T-cell (primary cell): ENCODE measurements at regions not wholly inside any gene's neighbourhood (a gene's known extent, or its start where the extent isn't known, plus 50 kb on each side); places are given as distances from the start of the nearest gene placed in this dataset.
A peak's percentile ranks its signal among the peaks of the same experiment; 100 is the strongest.

Experiments used
- ATAC-seq, 4 experiments: fragments of 200-7000 bp in 3 of 4; fragments of 150-1000 bp in 1 of 4; cut with Tn5 transposase; replicated peaks in 1 of 4; 1 replicate in 3 of 4; 2 replicates in 1 of 4; pipeline ENCODE4 v1.10.0; 2021; ENCODE audit warnings: moderate library complexity in 3 of 4, mild to moderate bottlenecking in 2 of 4, moderate number of reproducible peaks in 1 of 4
- CTCF ChIA-PET, 2 donors: fragments of 300-600 bp; sonication (Branson Sonifier 250); formaldehyde crosslinking; loops; one replicate each; lab custom pipeline; 2022; ENCODE audit warnings: antibody characterized with exemption in 2 of 2; lab: Charles Lee
- POLR2A ChIA-PET, 2 donors: fragments of 300-600 bp; sonication (Branson Sonifier 250); formaldehyde crosslinking; loops; one replicate each; lab custom pipeline; 2022; ENCODE audit warnings: antibody characterized with exemption in 2 of 2; lab: Charles Lee
- DNase-seq, 35 experiments: peaks; one replicate each; pipeline versions ENCODE4 v3.0.0 to v3.0.0-alpha.2; 2013 to 2023
- H3K27ac ChIP-seq: one replicate; pipeline ENCODE4 v1.5.1; 2013; ENCODE audit warnings: low read length
- H3K27me3 ChIP-seq, 2 experiments: replicated peaks in 1 of 2; 1 replicate in 1 of 2; 2 replicates in 1 of 2; pipeline versions ENCODE4 v1.6.1 to v1.7.0; 2013; ENCODE audit warnings: low read length in 1 of 2, mixed read lengths in 1 of 2; ENCODE audit not compliant: control insufficient read depth in 2 of 2, insufficient read depth in 2 of 2; ENCODE audit errors: extremely low read depth in 1 of 2
- H3K36me3 ChIP-seq, 2 donors: 1 replicate in 1 of 2; 2 replicates in 1 of 2; pipeline versions ENCODE4 v1.6.1 to v1.7.0; 2013; ENCODE audit warnings: low read length in 1 of 2; ENCODE audit not compliant: control insufficient read depth in 2 of 2, insufficient read depth in 1 of 2; ENCODE audit errors: extremely low read depth in 1 of 2
- H3K4me1 ChIP-seq, 2 experiments: 1 replicate in 1 of 2; 2 replicates in 1 of 2; pipeline versions ENCODE4 v1.6.1 to v1.7.0; 2013; ENCODE audit warnings: low read length in 2 of 2, mixed read lengths in 1 of 2; ENCODE audit not compliant: insufficient read depth in 2 of 2, control insufficient read depth in 1 of 2; ENCODE audit errors: extremely low read depth in 1 of 2
- H3K4me3 ChIP-seq, 2 donors: 1 replicate in 1 of 2; 2 replicates in 1 of 2; pipeline versions ENCODE4 v1.5.1 to v1.7.0; 2013; ENCODE audit warnings: mild to moderate bottlenecking in 2 of 2, low read length in 1 of 2, moderate library complexity in 1 of 2; ENCODE audit not compliant: control insufficient read depth in 1 of 2; ENCODE audit errors: extremely low read depth in 1 of 2
- H3K9me3 ChIP-seq: 2 replicates; pipeline ENCODE4 v1.7.0; 2013
- H3K27ac Mint-ChIP-seq, 2 donors: one replicate each; pipeline ENCODE4 v1.8.0; 2020 to 2021; ENCODE audit warnings: mild to moderate bottlenecking in 2 of 2, mixed read lengths in 2 of 2
- H3K27me3 Mint-ChIP-seq, 2 donors: one replicate each; pipeline ENCODE4 v1.8.0; 2021 to 2022; ENCODE audit warnings: mixed read lengths in 2 of 2
- H3K36me3 Mint-ChIP-seq: one replicate; pipeline ENCODE4 v1.8.0; 2021; ENCODE audit warnings: mixed read lengths
- H3K4me1 Mint-ChIP-seq, 3 donors: one replicate each; pipeline ENCODE4 v1.8.0; 2020 to 2022; ENCODE audit warnings: mixed read lengths in 3 of 3, mild to moderate bottlenecking in 1 of 3
- H3K4me3 Mint-ChIP-seq, 3 donors: one replicate each; pipeline ENCODE4 v1.8.0; 2020 to 2022; ENCODE audit warnings: mild to moderate bottlenecking in 3 of 3, mixed read lengths in 3 of 3, moderate library complexity in 3 of 3
- H3K9me3 Mint-ChIP-seq, 3 donors: one replicate each; pipeline ENCODE4 v1.8.0; 2020 to 2022; ENCODE audit warnings: mixed read lengths in 3 of 3
- WGBS: methylation state at CpG from one replicate; pipeline ENCODE4 v1.1.5; 2013; ENCODE audit warnings: missing lambda C conversion rate; ENCODE audit not compliant: insufficient coverage; 5-methylcytosine and 5-hydroxymethylcytosine counted together

- H3K4me1 ChIP-seq, result no peaks in the 10 kb centered on the region
- peaks cover 0 to 5% of the 10 kb centered on the region in 2 experiments for H3K27me3 ChIP-seq
- no peaks in the 10 kb centered on the region for H3K9me3 ChIP-seq
- ChIA-PET POLR2A (interaction anchor here in 1 of 2 donors (0.7 kb wide), 1 partner anchor 123 kb away, joined by 4 read pairs; no protein-coding TSS in a partner anchor), CTCF (interaction anchor here (0.6 to 0.7 kb wide), 4 partner anchors 20 to 1109 kb away, joined by 3 to 5 read pairs (median 4); no protein-coding TSS in a partner anchor)
- peaks cover 23% of the 10 kb centered on the region in 2 donors for H3K27me3 Mint-ChIP-seq
- DNase-seq (no peak), ATAC-seq (no peak)
- H3K4me3 ChIP-seq, result no peak overlapping the region
- no peak overlapping the region for H3K27ac Mint-ChIP-seq
- peaks cover 0 to 4% (median 2%) of the 10 kb centered on the region in 3 donors for H3K4me1 Mint-ChIP-seq
- H3K9me3 Mint-ChIP-seq, result peaks cover 0 to under 1% (median 0%) of the 10 kb centered on the region in 3 donors
- WGBS, result 82% methylated on average over 7 of the region's 7 CpGs
- H3K27ac ChIP-seq, result no peak overlapping the region
- no peaks in the 10 kb centered on the region for H3K36me3 Mint-ChIP-seq
- H3K36me3 ChIP-seq, result no peaks in the 10 kb centered on the region
- H3K4me3 Mint-ChIP-seq, result no peak overlapping the region
Observed at GRCh38 chr9:90140131-90140818, 502.3 kb downstream of the DIRAS2 start.

DNA sequence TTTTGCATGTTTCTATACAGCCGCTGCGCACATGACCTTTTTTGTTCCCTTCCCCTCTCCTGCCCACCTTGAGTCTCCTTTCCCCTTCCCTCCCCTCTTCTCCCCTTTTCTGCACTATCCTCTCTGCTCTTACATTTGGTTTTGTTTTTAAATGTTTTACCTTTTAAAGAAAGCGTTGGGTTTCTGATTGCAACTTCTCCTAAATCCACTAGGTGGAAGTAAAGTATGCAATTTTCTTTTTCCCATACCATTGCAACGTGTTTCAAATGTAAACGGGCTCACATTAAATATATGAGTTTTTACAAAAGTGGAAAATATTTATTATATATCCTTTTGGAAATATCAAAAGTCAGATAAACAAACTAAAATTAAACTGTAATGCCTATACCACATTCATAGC lies 500.9 kb downstream of the DIRAS2 start:
- peak in 1 of 35 experiments; percentile 30 for DNase-seq
- Mint-ChIP-seq H3K36me3 (no peaks in the 10 kb centered on the region), H3K4me1 (peaks cover 0 to 4% (median 2%) of the 10 kb centered on the region in 3 donors), H3K4me3 (no peak overlapping the region), H3K9me3 (peaks cover 0 to 7% (median 5%) of the 10 kb centered on the region in 3 donors), H3K27ac (no peak overlapping the region), H3K27me3 (peaks cover 23% of the 10 kb centered on the region in 2 donors)
- ChIA-PET POLR2A (no interaction called here), CTCF (no interaction called here)
- H3K36me3 ChIP-seq, result no peaks in the 10 kb centered on the region
- no peak overlapping the region for H3K27ac ChIP-seq
- H3K9me3 ChIP-seq, result no peaks in the 10 kb centered on the region
- H3K4me1 ChIP-seq, result no peaks in the 10 kb centered on the region
- no CpG with 5 or more reads among the region's 5 CpGs for WGBS
- ATAC-seq, result no peak
- H3K27me3 ChIP-seq, result peaks cover 0 to 5% of the 10 kb centered on the region in 2 experiments
- no peak overlapping the region for H3K4me3 ChIP-seq

DNA sequence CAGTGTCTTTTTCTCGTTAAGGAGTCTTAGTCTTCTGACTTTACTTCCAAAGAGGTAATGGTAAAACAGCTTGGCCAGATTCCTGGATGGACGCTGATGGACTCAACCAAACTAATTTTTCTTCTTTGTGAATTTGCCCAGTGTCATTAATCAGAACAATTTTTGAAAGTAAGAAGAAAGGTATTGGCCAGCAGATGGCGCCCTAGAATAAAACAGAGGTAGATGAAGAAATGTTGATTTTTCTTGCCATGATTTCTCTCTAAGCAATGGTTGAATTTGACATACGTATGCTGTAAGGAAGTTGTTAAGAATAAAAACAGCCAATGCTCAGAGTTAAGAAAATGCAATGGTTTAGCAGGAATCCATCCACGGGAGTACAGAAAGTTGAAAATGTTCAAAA lies 500.0 kb downstream of the DIRAS2 start:
- Mint-ChIP-seq H3K4me3 (no peak overlapping the region), H3K9me3 (peaks cover 0 to 9% (median 7%) of the 10 kb centered on the region in 3 donors), H3K36me3 (no peaks in the 10 kb centered on the region), H3K4me1 (peaks cover 0 to 4% (median 2%) of the 10 kb centered on the region in 3 donors), H3K27me3 (peaks cover 27 to 29% of the 10 kb centered on the region in 2 donors), H3K27ac (no peak overlapping the region)
- Histone ChIP-seq H3K4me3 (no peak overlapping the region), H3K27ac (no peak overlapping the region), H3K27me3 (peaks cover 0 to 5% of the 10 kb centered on the region in 2 experiments), H3K9me3 (no peaks in the 10 kb centered on the region), H3K36me3 (no peaks in the 10 kb centered on the region), H3K4me1 (no peaks in the 10 kb centered on the region)
- WGBS, result 3% methylated on average over 3 of the region's 5 CpGs
- DNase-seq (peak in 28 of 35 experiments; percentile 10 to 72 (median 46)), ATAC-seq (no peak)
- ChIA-PET POLR2A (no interaction called here), CTCF (interaction anchor here in 1 of 2 donors (0.6 kb wide), 1 partner anchor 720 kb away, joined by 4 read pairs; no protein-coding TSS in a partner anchor)

DNA sequence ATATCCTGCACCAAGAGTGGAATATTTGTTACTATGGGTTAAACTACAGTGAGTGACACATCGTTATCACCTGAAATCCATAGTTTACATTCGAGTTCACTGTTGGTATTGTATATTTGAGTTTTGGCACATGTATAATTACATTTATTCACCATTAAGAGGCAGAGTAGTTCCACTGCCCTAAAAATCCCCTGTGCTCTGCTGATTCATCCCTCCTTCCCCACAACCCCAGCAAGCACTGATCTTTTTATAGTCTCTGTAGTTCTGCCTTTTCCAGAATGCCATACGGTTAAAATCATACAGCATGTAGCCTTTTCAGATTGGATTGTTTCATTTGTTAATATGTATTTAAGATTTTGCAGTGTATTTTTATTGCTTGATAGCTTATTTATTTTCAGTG lies 495.2 kb downstream of the DIRAS2 start:
- Histone ChIP-seq H3K27ac (no peak overlapping the region), H3K9me3 (no peaks in the 10 kb centered on the region), H3K27me3 (no peaks in the 10 kb centered on the region), H3K36me3 (no peaks in the 10 kb centered on the region), H3K4me1 (no peaks in the 10 kb centered on the region), H3K4me3 (no peak overlapping the region)
- DNase-seq (no peak), ATAC-seq (no peak)
- Mint-ChIP-seq H3K9me3 (peaks cover 0 to 14% (median 7%) of the 10 kb centered on the region in 3 donors), H3K36me3 (peaks cover 3% of the 10 kb centered on the region), H3K4me3 (no peak overlapping the region), H3K27me3 (peaks cover 16 to 17% of the 10 kb centered on the region in 2 donors), H3K27ac (no peak overlapping the region), H3K4me1 (peaks cover 0 to 3% (median 2%) of the 10 kb centered on the region in 3 donors)
- no CpG with 5 or more reads among the region's 3 CpGs for WGBS
- POLR2A ChIA-PET, result no interaction called here
- CTCF ChIA-PET, result interaction anchor here (0.6 kb wide), 2 partner anchors 14 to 1213 kb away, joined by 4 to 8 read pairs; no protein-coding TSS in a partner anchor

- WGBS, result 100% methylated on average over 1 of the region's 2 CpGs
Observed at GRCh38 chr9:90156318-90156717, 486.3 kb downstream of the DIRAS2 start.

GRCh38 chr9:90162326-90162725 lies 480.3 kb downstream of the DIRAS2 start:
- Mint-ChIP-seq H3K4me1 (peaks cover 0 to 5% (median 4%) of the 10 kb centered on the region in 3 donors), H3K27me3 (peaks cover 8 to 15% of the 10 kb centered on the region in 2 donors), H3K4me3 (no peak overlapping the region), H3K27ac (no peak overlapping the region), H3K36me3 (no peaks in the 10 kb centered on the region), H3K9me3 (no peaks in the 10 kb centered on the region)
- H3K27ac ChIP-seq, result no peak overlapping the region
- no peak overlapping the region for H3K4me3 ChIP-seq
- no peaks in the 10 kb centered on the region for H3K4me1 ChIP-seq
- POLR2A ChIA-PET, result no interaction called here
- H3K9me3 ChIP-seq, result no peaks in the 10 kb centered on the region
- WGBS, result 94% methylated on average over 5 of the region's 5 CpGs
- H3K27me3 ChIP-seq, result peaks cover 0 to 10% of the 10 kb centered on the region in 2 experiments
- ATAC-seq (no peak), DNase-seq (no peak)
- no peaks in the 10 kb centered on the region for H3K36me3 ChIP-seq
- CTCF ChIA-PET, result no interaction called here

More at GRCh38 chr9:90156318-90156717, 486.3 kb downstream of the DIRAS2 start:
- peaks cover 0 to 6% of the 10 kb centered on the region in 2 experiments for H3K27me3 ChIP-seq
- DNase-seq (no peak), ATAC-seq (no peak)
- H3K4me3 ChIP-seq, result no peak overlapping the region
- no peaks in the 10 kb centered on the region for H3K9me3 Mint-ChIP-seq
- H3K27me3 Mint-ChIP-seq, result peaks cover 8 to 15% of the 10 kb centered on the region in 2 donors
- H3K36me3 Mint-ChIP-seq, result no peaks in the 10 kb centered on the region
- H3K4me1 ChIP-seq, result no peaks in the 10 kb centered on the region
- H3K27ac Mint-ChIP-seq, result no peak overlapping the region
- H3K4me1 Mint-ChIP-seq, result no peaks in the 10 kb centered on the region
- ChIA-PET CTCF (no interaction called here), POLR2A (no interaction called here)
- no peak overlapping the region for H3K27ac ChIP-seq
- no peaks in the 10 kb centered on the region for H3K9me3 ChIP-seq
- no peak overlapping the region for H3K4me3 Mint-ChIP-seq
- no peaks in the 10 kb centered on the region for H3K36me3 ChIP-seq
